Superior temporal gyrus (tissue), 1 donor: ENCODE measurements at regions not wholly inside any gene's neighbourhood (a gene's known extent, or its start where the extent isn't known, plus 50 kb on each side); places are given as distances from the start of the nearest gene placed in this dataset.
"Not testable (repeated sequence)": the region's sequence is repeated elsewhere in the genome, so short reads cannot be mapped to it uniquely, and the experiment has no call there.

Experiments
- DNase-seq: peaks from one replicate; pipeline ENCODE4 v3.0.0-alpha.2; 2016; ENCODE audit errors: extremely low spot score

- DNase-seq: no peak
Measured at GRCh38 chr6:154602296-154602695, 91.8 kb upstream of the CNKSR3 start.

- no peak for DNase-seq
Measured at GRCh38 chr6:154602708-154603107, 92.2 kb upstream of the CNKSR3 start.

- no peak for DNase-seq
Measured at GRCh38 chr6:154604119-154604518, 93.6 kb upstream of the CNKSR3 start.

- DNase-seq: no peak
Measured at GRCh38 chr6:154605178-154605881, 94.8 kb upstream of the CNKSR3 start.

- DNase-seq: no peak
Measured at GRCh38 chr6:154605882-154606370, 95.4 kb upstream of the CNKSR3 start.

GRCh38 chr6:154606457-154606856 lies 96.0 kb upstream of the CNKSR3 start:
- no peak for DNase-seq

- no peak for DNase-seq
Measured at GRCh38 chr6:154606860-154607259, 96.4 kb upstream of the CNKSR3 start.

GRCh38 chr6:154611241-154611640 lies 100.8 kb upstream of the CNKSR3 start:
- DNase-seq: no peak

GRCh38 chr6:154611847-154612246 lies 101.4 kb upstream of the CNKSR3 start:
- no peak for DNase-seq

- DNase-seq: no peak
Measured at GRCh38 chr6:154613137-154613676, 102.7 kb upstream of the CNKSR3 start.

GRCh38 chr6:154614101-154614500 lies 103.6 kb upstream of the CNKSR3 start:
- no peak for DNase-seq

- no peak for DNase-seq
Measured at GRCh38 chr6:154614641-154615040, 104.2 kb upstream of the CNKSR3 start.

GRCh38 chr6:154615483-154616025 lies 105.1 kb upstream of the CNKSR3 start:
- peak; percentile 24 for DNase-seq

GRCh38 chr6:154617175-154617574 lies 106.7 kb upstream of the CNKSR3 start:
- no peak for DNase-seq

GRCh38 chr6:154619146-154619545 lies 108.7 kb upstream of the CNKSR3 start:
- DNase-seq: no peak

- no peak for DNase-seq
Measured at GRCh38 chr6:154621686-154622085, 111.2 kb upstream of the CNKSR3 start.

GRCh38 chr6:154622618-154623336 lies 110.4 kb upstream of the SCAF8 start:
- no peak for DNase-seq

- no peak for DNase-seq
Measured at GRCh38 chr6:154623391-154623790, 109.8 kb upstream of the SCAF8 start.

GRCh38 chr6:154624038-154624599 lies 109.1 kb upstream of the SCAF8 start:
- DNase-seq: no peak

- DNase-seq: not testable (repeated sequence)
Measured at GRCh38 chr6:154624727-154625126, 108.5 kb upstream of the SCAF8 start.

- no peak for DNase-seq
Measured at GRCh38 chr6:154625721-154626120, 107.5 kb upstream of the SCAF8 start.

GRCh38 chr6:154629127-154629526 lies 104.1 kb upstream of the SCAF8 start:
- DNase-seq: no peak
